ENCODE measurements at regions not wholly inside any gene's neighbourhood (a gene's known extent, or its start where the extent isn't known, plus 50 kb on each side); places are given as distances from the start of the nearest gene placed in this dataset.

DNA sequence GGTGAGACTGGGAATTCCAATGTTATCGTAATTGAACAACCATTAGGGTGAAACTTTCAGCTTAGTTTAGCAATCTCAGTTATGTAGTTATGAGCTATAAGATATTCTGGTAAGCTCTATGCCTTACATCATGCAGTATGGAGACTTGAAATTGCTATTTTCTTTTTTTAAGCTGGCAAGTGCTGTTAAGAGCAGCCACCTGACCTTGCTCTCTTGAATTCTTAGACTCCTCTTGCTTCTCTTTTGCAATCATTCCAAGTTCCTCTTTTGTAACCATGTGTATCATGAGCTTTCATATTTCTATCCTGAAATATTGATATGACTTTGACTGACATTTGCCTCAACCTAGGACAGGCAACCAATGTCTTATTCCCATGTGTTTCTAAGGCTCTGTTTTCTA lies 446.3 kb upstream of the SLC35B3 start:
- no peak for DNase-seq (ENCODE audit: low spot score)
- no peak overlapping the region for H3K4me3 ChIP-seq
- no peak for TF ChIP-seq CTCF (IDR thresholded peaks at IDR 0.05)
- H3K36me3 ChIP-seq: no peaks in the 10 kb centered on the region
- no peaks in the 10 kb centered on the region for H3K4me1 ChIP-seq
- no peak overlapping the region for H3K27ac ChIP-seq
- no peaks in the 10 kb centered on the region for H3K9me3 ChIP-seq
- H3K27me3 ChIP-seq: no peaks in the 10 kb centered on the region

- no peaks in the 10 kb centered on the region for H3K36me3 ChIP-seq
- no peaks in the 10 kb centered on the region for H3K9me3 ChIP-seq
- TF ChIP-seq CTCF (IDR thresholded peaks at IDR 0.05): no peak
- no peak overlapping the region for H3K27ac ChIP-seq
- no peak overlapping the region for H3K4me3 ChIP-seq
- DNase-seq (ENCODE audit: low spot score): no peak
- H3K27me3 ChIP-seq: no peaks in the 10 kb centered on the region
- no peaks in the 10 kb centered on the region for H3K4me1 ChIP-seq
Observed at GRCh38 chr6:8879334-8879733, 444.0 kb upstream of the SLC35B3 start.

DNA sequence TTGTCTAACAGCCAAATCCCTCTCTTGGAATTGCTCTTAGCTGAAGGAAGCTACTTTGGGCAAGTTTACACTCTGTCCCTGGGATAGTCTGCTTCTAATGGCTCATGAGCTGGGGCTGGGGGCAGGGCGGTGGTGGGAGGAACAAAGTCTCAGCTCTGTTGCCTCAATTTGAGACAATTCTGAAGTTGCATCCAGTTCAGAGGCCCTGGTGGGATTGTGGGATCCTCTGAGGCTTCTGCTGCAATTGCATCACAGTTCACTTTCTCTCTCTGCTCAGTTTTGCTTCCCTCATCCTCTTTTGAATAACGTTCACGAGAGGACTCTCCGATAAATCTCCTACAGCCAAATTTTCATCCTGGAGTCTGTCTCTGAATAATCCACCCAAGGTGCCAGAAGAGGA lies 440.6 kb upstream of the SLC35B3 start:
- H3K9me3 ChIP-seq: no peaks in the 10 kb centered on the region
- H3K4me3 ChIP-seq: no peak overlapping the region
- H3K27me3 ChIP-seq: no peaks in the 10 kb centered on the region
- H3K4me1 ChIP-seq: no peaks in the 10 kb centered on the region
- no peak for DNase-seq (ENCODE audit: low spot score)
- no peaks in the 10 kb centered on the region for H3K36me3 ChIP-seq
- no peak overlapping the region for H3K27ac ChIP-seq
- TF ChIP-seq CTCF (IDR thresholded peaks at IDR 0.05): no peak

DNA sequence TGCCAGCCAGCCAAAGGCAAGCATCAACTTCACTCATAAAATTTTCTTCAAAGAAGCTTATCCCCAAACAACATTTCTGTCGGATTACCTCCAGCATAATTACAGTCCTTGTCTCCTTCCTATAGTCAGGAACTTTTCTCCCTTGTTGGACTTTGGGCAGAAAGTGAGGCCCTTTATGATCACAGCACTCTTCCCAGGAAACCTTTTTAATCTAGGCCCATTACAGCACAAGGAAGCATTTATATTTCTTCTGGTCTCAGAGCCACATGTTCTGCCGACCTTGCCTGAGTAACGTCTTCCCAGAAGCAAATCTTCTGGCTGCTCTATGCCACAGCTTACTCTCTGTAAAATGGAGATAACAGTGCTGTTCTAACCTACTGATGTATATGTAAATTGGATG lies 437.2 kb upstream of the SLC35B3 start:
- H3K27me3 ChIP-seq: no peaks in the 10 kb centered on the region
- H3K27ac ChIP-seq: no peak overlapping the region
- H3K36me3 ChIP-seq: no peaks in the 10 kb centered on the region
- no peak overlapping the region for H3K4me3 ChIP-seq
- no peaks in the 10 kb centered on the region for H3K4me1 ChIP-seq
- no peak for DNase-seq (ENCODE audit: low spot score)
- no peak for TF ChIP-seq CTCF (IDR thresholded peaks at IDR 0.05)
- no peaks in the 10 kb centered on the region for H3K9me3 ChIP-seq

GRCh38 chr6:8865451-8865850 lies 430.1 kb upstream of the SLC35B3 start:
- Histone ChIP-seq H3K4me3 (no peak overlapping the region), H3K9me3 (no peaks in the 10 kb centered on the region), H3K27me3 (no peaks in the 10 kb centered on the region), H3K27ac (no peak overlapping the region), H3K4me1 (no peaks in the 10 kb centered on the region), H3K36me3 (no peaks in the 10 kb centered on the region)
- TF ChIP-seq CTCF (IDR thresholded peaks at IDR 0.05): no peak
- no peak for DNase-seq (ENCODE audit: low spot score)

- Histone ChIP-seq H3K4me1 (no peaks in the 10 kb centered on the region), H3K27me3 (no peaks in the 10 kb centered on the region), H3K27ac (no peak overlapping the region), H3K9me3 (no peaks in the 10 kb centered on the region), H3K4me3 (no peak overlapping the region), H3K36me3 (no peaks in the 10 kb centered on the region)
- no peak for TF ChIP-seq CTCF (IDR thresholded peaks at IDR 0.05)
- DNase-seq (ENCODE audit: low spot score): no peak
Observed at GRCh38 chr6:8860671-8861070, 425.3 kb upstream of the SLC35B3 start.
